Ishikawa (cell line): ENCODE measurements at regions not wholly inside any gene's neighbourhood (a gene's known extent, or its start where the extent isn't known, plus 50 kb on each side); places are given as distances from the start of the nearest gene placed in this dataset.

Experiments used
- CREB1 ChIP-seq: IDR thresholded peaks from 2 replicates; pipeline ENCODE4 v1.6.1; 2012; ENCODE audit warnings: low read depth
- EGR1 ChIP-seq: IDR thresholded peaks from 2 replicates; pipeline ENCODE4 v1.6.1; 2012
- FOXM1 ChIP-seq: IDR thresholded peaks from 2 replicates; pipeline ENCODE4 v1.6.1; 2012; ENCODE audit warnings: low read depth, borderline replicate concordance
- RAD21 ChIP-seq: IDR thresholded peaks from 2 replicates; pipeline ENCODE4 v1.6.1; 2012; ENCODE audit warnings: low read depth
- TAF1 ChIP-seq: IDR thresholded peaks from 2 replicates; pipeline ENCODE4 v1.6.1; 2012; ENCODE audit warnings: low read depth, mild to moderate bottlenecking
- TEAD4 ChIP-seq: IDR thresholded peaks from 2 replicates; pipeline ENCODE4 v1.6.1; 2012
- ZBTB7A ChIP-seq: IDR thresholded peaks from 2 replicates; pipeline ENCODE4 v1.6.1; 2012; ENCODE audit warnings: low read depth
- TF ChIP-seq, protein P1 (sequence below): IDR thresholded peaks from 2 replicates; pipeline ENCODE4 v1.6.1; 2012

DNA sequence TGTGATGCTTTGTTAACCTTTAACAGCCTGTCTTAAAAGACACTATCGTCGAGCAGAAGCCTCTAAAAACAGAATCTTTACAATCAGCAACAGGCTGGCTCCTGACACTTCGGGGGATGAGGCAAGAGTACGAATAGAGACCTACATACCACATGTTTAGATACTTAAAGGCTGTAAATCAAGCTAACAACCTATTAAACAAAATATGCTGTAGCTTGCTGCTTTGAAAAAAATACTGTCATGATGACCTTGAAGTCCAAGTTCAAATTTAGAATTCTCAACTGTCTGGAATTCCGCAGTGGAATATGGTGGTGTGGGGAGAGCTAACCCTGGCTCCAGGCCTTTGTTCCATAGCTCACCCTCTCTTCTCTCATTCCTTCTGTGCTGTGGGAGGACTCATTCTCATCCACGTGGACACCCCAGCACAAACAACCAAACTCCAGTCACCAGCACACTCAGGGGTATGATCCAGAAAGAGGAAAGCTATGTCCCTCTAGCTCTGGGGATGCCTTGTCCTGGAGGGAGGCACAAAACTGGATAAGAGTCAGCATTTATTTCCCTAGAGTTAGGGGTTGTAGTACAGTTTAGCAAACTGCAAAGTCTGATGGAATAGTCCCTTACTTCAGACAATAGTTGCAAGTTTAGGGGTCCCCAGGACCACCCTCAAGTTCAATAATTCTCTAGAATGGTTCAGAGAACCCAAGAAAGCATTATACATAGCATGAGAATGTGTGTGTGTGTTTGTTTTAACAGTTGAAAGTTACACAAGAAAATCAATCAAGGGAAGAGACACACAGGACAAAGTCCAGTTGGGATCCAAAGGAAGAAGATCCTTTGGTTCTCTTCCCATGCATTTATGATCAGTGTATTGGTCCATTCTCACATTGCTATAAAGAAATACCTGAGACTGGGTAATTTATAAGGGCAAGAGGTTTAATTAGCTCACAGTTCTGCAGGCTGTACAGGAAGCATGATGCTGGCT lies 196.1 kb upstream of the SVIL start:
- TF ChIP-seq EGR1, result no peak
- TF ChIP-seq TEAD4, result no peak
- no peak for TF ChIP-seq FOXM1
- TF ChIP-seq TAF1, result no peak
- no peak for TF ChIP-seq CREB1
- no peak for TF ChIP-seq RAD21
- TF ChIP-seq ZBTB7A, result no peak
- TF ChIP-seq, protein P1, sequence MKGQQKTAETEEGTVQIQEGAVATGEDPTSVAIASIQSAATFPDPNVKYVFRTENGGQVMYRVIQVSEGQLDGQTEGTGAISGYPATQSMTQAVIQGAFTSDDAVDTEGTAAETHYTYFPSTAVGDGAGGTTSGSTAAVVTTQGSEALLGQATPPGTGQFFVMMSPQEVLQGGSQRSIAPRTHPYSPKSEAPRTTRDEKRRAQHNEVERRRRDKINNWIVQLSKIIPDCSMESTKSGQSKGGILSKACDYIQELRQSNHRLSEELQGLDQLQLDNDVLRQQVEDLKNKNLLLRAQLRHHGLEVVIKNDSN, result no peak
